Smooth muscle cell (in vitro differentiated cells): ENCODE measurements at regions not wholly inside any gene's neighbourhood (a gene's known extent, or its start where the extent isn't known, plus 50 kb on each side); places are given as distances from the start of the nearest gene placed in this dataset.
A peak's percentile ranks its signal among the peaks of the same experiment; 100 is the strongest.

Experiments
- DNase-seq: peaks from one replicate; lab custom pipeline; 2025; ENCODE audit not compliant: unreplicated experiment; lab: John Stamatoyannopoulos, UW
- H2AFZ ChIP-seq: fragments of 200-600 bp; sonication (generic); 2 replicates; pipeline ENCODE4 v1.6.0; 2016; ENCODE audit warnings: antibody characterized with exemption, low read depth, mild to moderate bottlenecking
- H3F3A ChIP-seq: fragments of 200-600 bp; sonication (generic); 2 replicates; pipeline ENCODE4 v1.6.0; 2017; ENCODE audit warnings: antibody characterized with exemption, low read depth
- H3K27ac ChIP-seq: fragments of 200-600 bp; sonication (generic); 2 replicates; pipeline ENCODE4 v1.5.1; 2016; ENCODE audit warnings: low read depth, mild to moderate bottlenecking
- H3K27me3 ChIP-seq: fragments of 200-600 bp; sonication (generic); 2 replicates; pipeline ENCODE4 v1.6.1; 2016; ENCODE audit warnings: low read depth, mild to moderate bottlenecking
- H3K36me3 ChIP-seq: fragments of 200-600 bp; sonication (generic); 2 replicates; pipeline ENCODE4 v1.5.1; 2016; ENCODE audit warnings: low read depth
- H3K4me1 ChIP-seq: fragments of 200-600 bp; sonication (generic); 2 replicates; pipeline ENCODE4 v1.5.1; 2016; ENCODE audit warnings: low read depth
- H3K4me2 ChIP-seq: fragments of 200-600 bp; sonication (generic); 2 replicates; pipeline ENCODE4 v1.6.0; 2016; ENCODE audit warnings: mild to moderate bottlenecking
- H3K4me3 ChIP-seq: fragments of 200-600 bp; sonication (generic); 2 replicates; pipeline ENCODE4 v1.5.1; 2016; ENCODE audit warnings: mild to moderate bottlenecking
- H3K79me2 ChIP-seq: fragments of 200-600 bp; sonication (generic); 2 replicates; pipeline ENCODE4 v1.6.0; 2016; ENCODE audit warnings: low read depth, mild to moderate bottlenecking
- H3K9ac ChIP-seq: fragments of 200-600 bp; sonication (generic); 2 replicates; pipeline ENCODE4 v1.6.0; 2016; ENCODE audit warnings: low read depth
- H3K9me3 ChIP-seq: fragments of 200-600 bp; sonication (generic); replicated peaks from 2 replicates; pipeline ENCODE4 v1.5.1; 2016; ENCODE audit warnings: low read depth
- H4K20me1 ChIP-seq: fragments of 200-600 bp; sonication (generic); 2 replicates; pipeline ENCODE4 v1.6.0; 2016; ENCODE audit warnings: low read depth
- CTCF ChIP-seq: fragments of 200-600 bp; sonication (generic); IDR thresholded peaks from 2 replicates; pipeline ENCODE4 v1.5.1; 2017; ENCODE audit warnings: borderline replicate concordance, mild to moderate bottlenecking, antibody characterized with exemption; ENCODE audit not compliant: insufficient read depth, poor library complexity, severe bottlenecking
- WGBS: methylation state at CpG from one replicate; pipeline ENCODE4 v1.1.7; 2016; ENCODE audit warnings: low lambda C conversion rate; 5-methylcytosine and 5-hydroxymethylcytosine counted together

DNA sequence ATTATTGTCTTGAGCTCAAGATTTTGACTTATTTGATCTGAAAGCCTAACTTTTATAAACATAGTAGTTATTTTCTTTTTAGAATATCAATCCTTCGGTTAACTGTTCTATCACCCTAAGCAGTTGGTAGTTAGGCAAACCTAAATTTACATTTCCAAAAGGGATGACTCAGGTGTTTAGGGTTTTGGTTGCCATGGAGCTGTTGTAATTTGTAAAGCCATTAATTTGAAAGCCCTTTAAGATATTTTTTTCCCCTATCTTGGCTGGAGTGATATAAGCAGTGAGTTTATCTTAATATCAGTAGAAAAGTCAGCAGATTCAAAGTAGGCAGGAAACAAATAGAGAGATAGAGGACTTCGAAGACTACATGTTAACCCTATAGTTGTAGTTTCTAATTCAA lies 1472.6 kb upstream of the CELF2 start:
- peaks cover 3% of the 10 kb centered on the region for H3K9me3 ChIP-seq
- no peak for TF ChIP-seq CTCF
- H3K79me2 ChIP-seq, result no peaks in the 10 kb centered on the region
- no peak overlapping the region for H2AFZ ChIP-seq
- WGBS, result 17% methylated on average over 2 of the region's 2 CpGs
- H3K27me3 ChIP-seq, result no peaks in the 10 kb centered on the region
- no peaks in the 10 kb centered on the region for H3F3A ChIP-seq
- no peak for DNase-seq
- no peak overlapping the region for H3K4me3 ChIP-seq
- H3K4me2 ChIP-seq, result peak overlapping the region; percentile 7
- H3K36me3 ChIP-seq, result no peaks in the 10 kb centered on the region
- no peak overlapping the region for H3K27ac ChIP-seq
- H3K9ac ChIP-seq, result peak overlapping the region; percentile 13
- H4K20me1 ChIP-seq, result no peaks in the 10 kb centered on the region
- H3K4me1 ChIP-seq, result peaks cover 4% of the 10 kb centered on the region

GRCh38 chr10:9547936-9548904 lies 1469.5 kb upstream of the CELF2 start:
- Histone ChIP-seq H3K9ac (no peak overlapping the region), H3K27ac (no peak overlapping the region), H3F3A (no peaks in the 10 kb centered on the region), H2AFZ (no peak overlapping the region), H3K4me3 (no peak overlapping the region), H3K4me2 (no peak overlapping the region), H3K9me3 (peaks cover 13% of the 10 kb centered on the region), H3K79me2 (no peaks in the 10 kb centered on the region), H4K20me1 (no peaks in the 10 kb centered on the region), H3K4me1 (peaks cover 4% of the 10 kb centered on the region), H3K36me3 (no peaks in the 10 kb centered on the region), H3K27me3 (no peaks in the 10 kb centered on the region)
- TF ChIP-seq CTCF, result no peak
- no peak for DNase-seq
- WGBS, result 82% methylated on average over 3 of the region's 3 CpGs

- Histone ChIP-seq H3K79me2 (no peaks in the 10 kb centered on the region), H3K36me3 (no peaks in the 10 kb centered on the region), H3K4me3 (no peak overlapping the region), H3K27me3 (no peaks in the 10 kb centered on the region), H4K20me1 (no peaks in the 10 kb centered on the region), H3F3A (no peaks in the 10 kb centered on the region), H3K27ac (no peak overlapping the region), H2AFZ (no peak overlapping the region), H3K9ac (no peak overlapping the region), H3K4me2 (no peak overlapping the region), H3K9me3 (peaks cover 13% of the 10 kb centered on the region), H3K4me1 (no peaks in the 10 kb centered on the region)
- DNase-seq, result no peak
- no peak for TF ChIP-seq CTCF
- 98% methylated on average over 2 of the region's 2 CpGs for WGBS
Measured at GRCh38 chr10:9550810-9551209, 1466.9 kb upstream of the CELF2 start.
